Neural cell (in vitro differentiated cells): ENCODE measurements at regions not wholly inside any gene's neighbourhood (a gene's known extent, or its start where the extent isn't known, plus 50 kb on each side); places are given as distances from the start of the nearest gene placed in this dataset.

ENCODE experiments used
- EP300 ChIP-seq: fragments of 450-650 bp; conservative IDR thresholded peaks from 2 replicates; pipeline ENCODE4 v1.6.1; 2014; ENCODE audit warnings: antibody characterized with exemption, mild to moderate bottlenecking, moderate library complexity; ENCODE audit not compliant: poor library complexity, severe bottlenecking
- EZH2 ChIP-seq: fragments of 200-600, 300-800 bp; shearing (Covaris generic), sonication (generic); IDR thresholded peaks from 2 replicates; pipeline ENCODE4 v1.6.1; 2014; ENCODE audit warnings: antibody characterized with exemption, low read length, borderline replicate concordance, mild to moderate bottlenecking; ENCODE audit not compliant: insufficient read depth, poor library complexity, severe bottlenecking
- MXI1 ChIP-seq: fragments of 450-650 bp; conservative IDR thresholded peaks from 2 replicates; pipeline ENCODE4 v1.6.1; 2014; ENCODE audit warnings: antibody characterized with exemption, mild to moderate bottlenecking; ENCODE audit not compliant: poor library complexity, severe bottlenecking
- POLR2AphosphoS5 ChIP-seq: IDR thresholded peaks from 2 replicates; pipeline ENCODE4 v1.6.1; 2012
- RAD21 ChIP-seq: fragments of 450-650 bp; conservative IDR thresholded peaks from 2 replicates; pipeline ENCODE4 v1.6.1; 2014; ENCODE audit warnings: antibody characterized with exemption, mild to moderate bottlenecking, moderate library complexity
- SMC3 ChIP-seq: fragments of 450-650 bp; conservative IDR thresholded peaks from 2 replicates; pipeline ENCODE4 v1.6.1; 2014; ENCODE audit warnings: antibody characterized with exemption, mild to moderate bottlenecking, moderate library complexity; ENCODE audit not compliant: poor library complexity
- TAF1 ChIP-seq: IDR thresholded peaks from 2 replicates; pipeline ENCODE4 v1.6.1; 2012; ENCODE audit warnings: low read depth
- TF ChIP-seq, protein P1 (sequence below): fragments of 450-650 bp; IDR thresholded peaks from 2 replicates; pipeline ENCODE4 v1.5.1; 2014; ENCODE audit warnings: antibody characterized with exemption, mild to moderate bottlenecking, moderate library complexity; ENCODE audit not compliant: poor library complexity, severe bottlenecking
- TF ChIP-seq, protein P2 (sequence below): IDR thresholded peaks from 2 replicates; pipeline ENCODE4 v1.6.1; 2012; ENCODE audit warnings: borderline replicate concordance

DNA sequence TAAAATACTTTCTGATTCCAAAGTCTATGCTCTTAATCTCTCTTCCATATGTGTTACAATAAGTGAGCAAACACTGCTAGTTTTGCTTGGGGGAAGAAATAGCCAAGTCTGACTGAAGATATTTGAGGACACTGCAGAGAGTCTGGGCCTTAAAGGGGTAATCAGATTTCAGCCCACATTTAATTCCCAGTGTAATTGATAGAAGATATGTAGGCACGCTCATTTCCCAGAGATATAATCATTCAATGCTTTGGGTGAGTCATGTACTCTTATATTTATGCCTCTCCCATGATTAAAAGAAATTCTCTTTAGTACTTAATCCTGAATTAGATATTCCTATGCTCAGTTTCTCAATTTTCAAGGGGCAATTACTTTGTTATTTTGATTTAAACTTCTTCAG, 178.1 kb upstream of the POM121L12 start:
- TF ChIP-seq, protein P1, sequence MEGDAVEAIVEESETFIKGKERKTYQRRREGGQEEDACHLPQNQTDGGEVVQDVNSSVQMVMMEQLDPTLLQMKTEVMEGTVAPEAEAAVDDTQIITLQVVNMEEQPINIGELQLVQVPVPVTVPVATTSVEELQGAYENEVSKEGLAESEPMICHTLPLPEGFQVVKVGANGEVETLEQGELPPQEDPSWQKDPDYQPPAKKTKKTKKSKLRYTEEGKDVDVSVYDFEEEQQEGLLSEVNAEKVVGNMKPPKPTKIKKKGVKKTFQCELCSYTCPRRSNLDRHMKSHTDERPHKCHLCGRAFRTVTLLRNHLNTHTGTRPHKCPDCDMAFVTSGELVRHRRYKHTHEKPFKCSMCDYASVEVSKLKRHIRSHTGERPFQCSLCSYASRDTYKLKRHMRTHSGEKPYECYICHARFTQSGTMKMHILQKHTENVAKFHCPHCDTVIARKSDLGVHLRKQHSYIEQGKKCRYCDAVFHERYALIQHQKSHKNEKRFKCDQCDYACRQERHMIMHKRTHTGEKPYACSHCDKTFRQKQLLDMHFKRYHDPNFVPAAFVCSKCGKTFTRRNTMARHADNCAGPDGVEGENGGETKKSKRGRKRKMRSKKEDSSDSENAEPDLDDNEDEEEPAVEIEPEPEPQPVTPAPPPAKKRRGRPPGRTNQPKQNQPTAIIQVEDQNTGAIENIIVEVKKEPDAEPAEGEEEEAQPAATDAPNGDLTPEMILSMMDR: no peak
- TF ChIP-seq POLR2AphosphoS5 (no peak), MXI1 (no peak), SMC3 (no peak), TAF1 (no peak), EP300 (no peak), EZH2 (no peak), RAD21 (no peak)
- TF ChIP-seq, protein P2, sequence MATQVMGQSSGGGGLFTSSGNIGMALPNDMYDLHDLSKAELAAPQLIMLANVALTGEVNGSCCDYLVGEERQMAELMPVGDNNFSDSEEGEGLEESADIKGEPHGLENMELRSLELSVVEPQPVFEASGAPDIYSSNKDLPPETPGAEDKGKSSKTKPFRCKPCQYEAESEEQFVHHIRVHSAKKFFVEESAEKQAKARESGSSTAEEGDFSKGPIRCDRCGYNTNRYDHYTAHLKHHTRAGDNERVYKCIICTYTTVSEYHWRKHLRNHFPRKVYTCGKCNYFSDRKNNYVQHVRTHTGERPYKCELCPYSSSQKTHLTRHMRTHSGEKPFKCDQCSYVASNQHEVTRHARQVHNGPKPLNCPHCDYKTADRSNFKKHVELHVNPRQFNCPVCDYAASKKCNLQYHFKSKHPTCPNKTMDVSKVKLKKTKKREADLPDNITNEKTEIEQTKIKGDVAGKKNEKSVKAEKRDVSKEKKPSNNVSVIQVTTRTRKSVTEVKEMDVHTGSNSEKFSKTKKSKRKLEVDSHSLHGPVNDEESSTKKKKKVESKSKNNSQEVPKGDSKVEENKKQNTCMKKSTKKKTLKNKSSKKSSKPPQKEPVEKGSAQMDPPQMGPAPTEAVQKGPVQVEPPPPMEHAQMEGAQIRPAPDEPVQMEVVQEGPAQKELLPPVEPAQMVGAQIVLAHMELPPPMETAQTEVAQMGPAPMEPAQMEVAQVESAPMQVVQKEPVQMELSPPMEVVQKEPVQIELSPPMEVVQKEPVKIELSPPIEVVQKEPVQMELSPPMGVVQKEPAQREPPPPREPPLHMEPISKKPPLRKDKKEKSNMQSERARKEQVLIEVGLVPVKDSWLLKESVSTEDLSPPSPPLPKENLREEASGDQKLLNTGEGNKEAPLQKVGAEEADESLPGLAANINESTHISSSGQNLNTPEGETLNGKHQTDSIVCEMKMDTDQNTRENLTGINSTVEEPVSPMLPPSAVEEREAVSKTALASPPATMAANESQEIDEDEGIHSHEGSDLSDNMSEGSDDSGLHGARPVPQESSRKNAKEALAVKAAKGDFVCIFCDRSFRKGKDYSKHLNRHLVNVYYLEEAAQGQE: no peak
